Ishikawa (cell line): ENCODE measurements at regions not wholly inside any gene's neighbourhood (a gene's known extent, or its start where the extent isn't known, plus 50 kb on each side); places are given as distances from the start of the nearest gene placed in this dataset.

ENCODE experiments used
- CEBPB ChIP-seq: IDR thresholded peaks from 2 replicates; pipeline ENCODE4 v1.6.1; 2012
- EP300 ChIP-seq: IDR thresholded peaks from 2 replicates; pipeline ENCODE4 v1.6.1; 2012; ENCODE audit warnings: borderline replicate concordance
- RAD21 ChIP-seq: IDR thresholded peaks from 2 replicates; pipeline ENCODE4 v1.6.1; 2012; ENCODE audit warnings: low read depth
- REST ChIP-seq: IDR thresholded peaks from 2 replicates; pipeline ENCODE4 v1.6.1; 2012; ENCODE audit warnings: low read depth, mild to moderate bottlenecking
- TAF1 ChIP-seq: IDR thresholded peaks from 2 replicates; pipeline ENCODE4 v1.6.1; 2012; ENCODE audit warnings: low read depth, mild to moderate bottlenecking
- TCF12 ChIP-seq: IDR thresholded peaks from 2 replicates; pipeline ENCODE4 v1.6.1; 2012; ENCODE audit warnings: low read depth
- YY1 ChIP-seq: IDR thresholded peaks from 2 replicates; pipeline ENCODE4 v1.6.1; 2012; ENCODE audit warnings: low read depth
- TF ChIP-seq, protein P1 (sequence below): IDR thresholded peaks from 2 replicates; pipeline ENCODE4 v1.6.1; 2012

GRCh38 chr18:78558101-78558810 is 421.4 kb upstream of the SALL3 start:
- TF ChIP-seq EP300 = no peak
- no peak for TF ChIP-seq CEBPB
- TF ChIP-seq RAD21 = no peak
- no peak for TF ChIP-seq REST
- TF ChIP-seq, protein P1, sequence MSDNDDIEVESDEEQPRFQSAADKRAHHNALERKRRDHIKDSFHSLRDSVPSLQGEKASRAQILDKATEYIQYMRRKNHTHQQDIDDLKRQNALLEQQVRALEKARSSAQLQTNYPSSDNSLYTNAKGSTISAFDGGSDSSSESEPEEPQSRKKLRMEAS = no peak
- TF ChIP-seq TAF1 = no peak
- no peak for TF ChIP-seq YY1
- TF ChIP-seq TCF12 = no peak
